ENCODE measurements at regions not wholly inside any gene's neighbourhood (a gene's known extent, or its start where the extent isn't known, plus 50 kb on each side); places are given as distances from the start of the nearest gene placed in this dataset.

- POLR2A ChIA-PET (ENCODE audit: partially characterized antibody), result interaction anchor here (1.2 to 1.4 kb wide), 2 partner anchors 12 to 124 kb away, joined by 3 to 4 read pairs; no protein-coding TSS in a partner anchor
- H3K27me3 ChIP-seq (replicated peaks in 1 of 4; ENCODE audit: control insufficient read depth in 3 of 4, extremely low read depth in 1 of 4, insufficient read depth in 3 of 4, low read length in 3 of 4), result peaks cover 0 to 17% (median 9%) of the 10 kb centered on the region in 4 experiments; a peak in 5 of 7 replicates
- H3K18ac ChIP-seq (ENCODE audit: extremely low read depth, low read length), result no peak overlapping the region
- no peak overlapping the region for H3K4me3 ChIP-seq (ENCODE audit: extremely low read depth in 1 of 4, insufficient read depth in 2 of 4, low read depth in 3 of 4, low read length in 4 of 4)
- H4K20me1 ChIP-seq (replicated peaks in 1 of 2; ENCODE audit: control insufficient read depth in 1 of 2, insufficient read depth in 2 of 2, low read length in 2 of 2), result no peaks in the 10 kb centered on the region
- FAIRE-seq (no peak), DNase-seq (ENCODE audit: low read depth in 1 of 2, low spot score in 2 of 2) (no peak)
- no peak overlapping the region for H3K27ac ChIP-seq (ENCODE audit: low read depth, low read length)
- no peaks in the 10 kb centered on the region for H3K9me3 ChIP-seq (ENCODE audit: insufficient read depth in 2 of 2, low read depth in 1 of 2, low read length in 1 of 2)
- no peaks in the 10 kb centered on the region for H3K36me3 ChIP-seq (ENCODE audit: control insufficient read depth in 2 of 4, insufficient read depth in 4 of 4, low read length in 3 of 4)
- H2BK20ac ChIP-seq (ENCODE audit: low read length), result no peak overlapping the region
- CTCF ChIA-PET (ENCODE audit: partially characterized antibody), result interaction anchor here (0.6 to 0.7 kb wide), 2 partner anchors 9 to 127 kb away, joined by 3 read pairs; no protein-coding TSS in a partner anchor
- H3K4ac ChIP-seq (replicated peaks; ENCODE audit: insufficient read length, low read depth, low read length), result no peak overlapping the region
- H4K5ac ChIP-seq (ENCODE audit: insufficient read length, low read depth, low read length), result no peak overlapping the region
- H3K79me2 ChIP-seq (ENCODE audit: control insufficient read depth in 1 of 2, insufficient read depth in 2 of 2, low read length in 2 of 2), result no peaks in the 10 kb centered on the region
- no peak overlapping the region for H2BK120ac ChIP-seq (replicated peaks; ENCODE audit: low read depth, low read length)
- H3K9ac ChIP-seq (replicated peaks in 1 of 4; ENCODE audit: extremely low read depth in 1 of 4, low read depth in 3 of 4, low read length in 3 of 4), result no peak overlapping the region
- no peak overlapping the region for H2BK12ac ChIP-seq (ENCODE audit: low read depth, low read length)
- no peak overlapping the region for H2BK15ac ChIP-seq (ENCODE audit: low read length)
- H2AFZ ChIP-seq (ENCODE audit: low read length), result no peak overlapping the region
- H2AK5ac ChIP-seq (ENCODE audit: low read depth, low read length), result no peak overlapping the region
- H4K91ac ChIP-seq (replicated peaks; ENCODE audit: insufficient read length, low read length), result no peak overlapping the region
- no peak overlapping the region for H3K14ac ChIP-seq (ENCODE audit: insufficient read length)
- H3K23me2 ChIP-seq (ENCODE audit: low read depth, low read length), result peaks cover 4% of the 10 kb centered on the region; the same call in 1 of the 2 replicates
- H3K56ac ChIP-seq (replicated peaks; ENCODE audit: insufficient read length, low read depth, low read length), result no peak overlapping the region
- no peak overlapping the region for H3K4me2 ChIP-seq (ENCODE audit: insufficient read depth in 1 of 2, low read depth in 2 of 2, low read length in 2 of 2)
- H3K4me1 ChIP-seq (replicated peaks in 1 of 4; ENCODE audit: control insufficient read depth in 3 of 4, insufficient read depth in 4 of 4, low read length in 3 of 4), result peaks cover 0 to 5% (median 3%) of the 10 kb centered on the region in 4 experiments; a peak in 3 of 7 replicates
- WGBS, 2 experiments (ENCODE audit: extremely low coverage in 1 of 2, insufficient coverage in 1 of 2, insufficient read length in 1 of 2, insufficient replicate concordance in 2 of 2, low coverage in 1 of 2, low lambda C conversion rate in 2 of 2, missing lambda C conversion rate in 1 of 2), result 82% methylated on average over 8 of the region's 8 CpGs; no CpG with 5 or more reads in 1 of the 2 experiments
- H3K23ac ChIP-seq (ENCODE audit: insufficient read length), result no peak overlapping the region
- no peak overlapping the region for H2BK5ac ChIP-seq (ENCODE audit: low read depth, low read length)
- H4K8ac ChIP-seq (ENCODE audit: extremely low read depth, insufficient read depth, low read length), result no peak overlapping the region
- no peaks in the 10 kb centered on the region for H3K79me1 ChIP-seq (ENCODE audit: low read depth, low read length)
- no peak for TF ChIP-seq RXRA (IDR thresholded peaks at IDR 0.05; ENCODE audit: insufficient read depth, low read depth, low read length)
- TF ChIP-seq E2F6 (IDR thresholded peaks at IDR 0.05), result no peak
- no peak for TF ChIP-seq SUZ12 (IDR thresholded peaks at IDR 0.05; ENCODE audit: low read length)
- no peak for TF ChIP-seq EP300 (IDR thresholded peaks at IDR 0.05; ENCODE audit: borderline replicate concordance in 1 of 2, low read depth in 2 of 2, low read length in 2 of 2)
- no peak for TF ChIP-seq RBBP5 (IDR thresholded peaks at IDR 0.05; ENCODE audit: borderline replicate concordance, low read depth, low read length)
- TF ChIP-seq FOSL1 (IDR thresholded peaks at IDR 0.05; ENCODE audit: insufficient read depth, low read depth, low read length), result no peak
- TF ChIP-seq CHD1 (IDR thresholded peaks at IDR 0.05; ENCODE audit: low read depth, low read length), result no peak
- no peak for TF ChIP-seq RAD21 (IDR thresholded peaks at IDR 0.05 in 1 of 2, conservative IDR thresholded peaks at IDR 0.05 in 1 of 2; ENCODE audit: low read depth in 2 of 2, low read length in 2 of 2)
- no peak for TF ChIP-seq SP2 (IDR thresholded peaks at IDR 0.05; ENCODE audit: low read length)
- no peak for TF ChIP-seq EZH2 (IDR thresholded peaks at IDR 0.05; ENCODE audit: low read depth, low read length, severe bottlenecking)
Observed at GRCh38 chr13:44311011-44311780, 62.4 kb upstream of the SERP2 start.
